HepG2 (cell line): ENCODE measurements at regions not wholly inside any gene's neighbourhood (a gene's known extent, or its start where the extent isn't known, plus 50 kb on each side); places are given as distances from the start of the nearest gene placed in this dataset.

ENCODE experiments used
- ATRX ChIP-seq: sonication (generic); formaldehyde crosslinking; IDR thresholded peaks from 2 replicates; pipeline ENCODE4 v1.4.0; 2020; ENCODE audit warnings: missing genetic modification reagents, borderline replicate concordance
- HNRNPL ChIP-seq: fragments of 200-400 bp; formaldehyde crosslinking; IDR thresholded peaks from 2 replicates; pipeline ENCODE4 v1.6.1; 2017; ENCODE audit warnings: mild to moderate bottlenecking, low read depth, low read length
- MED1 ChIP-seq: sonication (generic); formaldehyde crosslinking; IDR thresholded peaks from 2 replicates; pipeline ENCODE4 v1.4.0; 2020; ENCODE audit warnings: missing genetic modification reagents
- NR2C2 ChIP-seq: sonication (generic); formaldehyde crosslinking; IDR thresholded peaks from 2 replicates; pipeline ENCODE4 v1.4.0; 2020; ENCODE audit warnings: missing genetic modification reagents, mild to moderate bottlenecking, moderate library complexity, borderline replicate concordance
- PATZ1 ChIP-seq: sonication (generic); formaldehyde crosslinking; IDR thresholded peaks from 2 replicates; pipeline ENCODE4 v1.4.0; 2020; ENCODE audit warnings: missing genetic modification reagents
- REL ChIP-seq: sonication (generic); formaldehyde crosslinking; conservative IDR thresholded peaks from 2 replicates; pipeline ENCODE4 v1.8.0; 2022; ENCODE audit warnings: mild to moderate bottlenecking, missing genetic modification reagents, moderate library complexity
- SATB2 ChIP-seq: sonication (generic); formaldehyde crosslinking; IDR thresholded peaks from 2 replicates; pipeline ENCODE4 v1.5.0; 2020; ENCODE audit warnings: missing genetic modification reagents
- SETDB1 ChIP-seq: sonication (generic); formaldehyde crosslinking; IDR thresholded peaks from 2 replicates; pipeline ENCODE4 v1.5.1; 2020; ENCODE audit warnings: missing genetic modification reagents, mild to moderate bottlenecking, borderline replicate concordance
- SMARCC2 ChIP-seq: fragments of 450-650 bp; IDR thresholded peaks from 2 replicates; pipeline ENCODE4 v1.6.1; 2017; ENCODE audit warnings: antibody characterized with exemption, mild to moderate bottlenecking
- TFAP4 ChIP-seq: sonication (generic); IDR thresholded peaks from 2 replicates; pipeline ENCODE4 v1.6.1; 2016; ENCODE audit warnings: low read depth, borderline replicate concordance
- ZFP1 ChIP-seq: IDR thresholded peaks from 2 replicates; pipeline ENCODE4 v1.6.1; 2016
- ZFP91 ChIP-seq: sonication (generic); formaldehyde crosslinking; IDR thresholded peaks from 2 replicates; pipeline ENCODE4 v1.9.0; 2022; ENCODE audit warnings: missing genetic modification reagents, mild to moderate bottlenecking, borderline replicate concordance
- ZFY ChIP-seq: sonication (generic); formaldehyde crosslinking; IDR thresholded peaks from 2 replicates; pipeline ENCODE4 v1.4.0; 2020; ENCODE audit warnings: missing genetic modification reagents
- ZNF292 ChIP-seq: sonication (generic); formaldehyde crosslinking; IDR thresholded peaks from 2 replicates; pipeline ENCODE4 v1.8.1; 2022; ENCODE audit warnings: mild to moderate bottlenecking, low read depth, missing genetic modification reagents, borderline replicate concordance
- ZNF407 ChIP-seq: sonication (generic); formaldehyde crosslinking; IDR thresholded peaks from one replicate; pipeline ENCODE4 v1.5.1; 2020; ENCODE audit warnings: mild to moderate bottlenecking, missing genetic modification reagents; ENCODE audit errors: not compliant biosample characterization
- ZNF780A ChIP-seq: sonication (generic); formaldehyde crosslinking; IDR thresholded peaks from 2 replicates; pipeline ENCODE4 v1.8.0; 2022; ENCODE audit warnings: mild to moderate bottlenecking, missing genetic modification reagents, moderate library complexity
- ZNF816 ChIP-seq: sonication (generic); formaldehyde crosslinking; IDR thresholded peaks from 2 replicates; pipeline ENCODE4 v1.8.0; 2022; ENCODE audit warnings: missing genetic modification reagents, mild to moderate bottlenecking, borderline replicate concordance

- TF ChIP-seq ZNF407 (CRISPR knock-in tag) (peak; percentile 93), PATZ1 (CRISPR knock-in tag) (peak; percentile 72), ZNF292 (CRISPR knock-in tag) (no peak), ATRX (CRISPR knock-in tag) (no peak), SMARCC2 (no peak), SATB2 (CRISPR knock-in tag) (no peak), ZFP91 (CRISPR knock-in tag) (peak; percentile 81; the same call in 1 of the 2 replicates), ZFP1 (CRISPR knock-in tag) (no peak), REL (CRISPR knock-in tag) (peak; percentile 64; the same call in 1 of the 2 replicates), TFAP4 (peak; percentile 87), HNRNPL (0 out of 2 replicates have a peak, but pooled peaks have one; percentile 50), ZNF780A (0 out of 2 replicates have a peak, but pooled peaks have one; percentile 28), ZFY (peak; percentile 84), SETDB1 (no peak), ZNF816 (CRISPR knock-in tag) (no peak), MED1 (CRISPR knock-in tag) (peak; percentile 53), NR2C2 (CRISPR knock-in tag) (peak; percentile 53; the same call in 1 of the 2 replicates)
These were observed 219.1 kb downstream of the RTP5 start (continued) for GRCh38 chr2:242088471-242089212.
